ENCODE measurements at regions not wholly inside any gene's neighbourhood (a gene's known extent, or its start where the extent isn't known, plus 50 kb on each side); places are given as distances from the start of the nearest gene placed in this dataset.
A peak's percentile ranks its signal among the peaks of the same experiment; 100 is the strongest.

GRCh38 chr6:145115638-145116037, 619.7 kb downstream of the EPM2A start:
- H3K4me3 Mint-ChIP-seq = no peak overlapping the region
- H3K27ac Mint-ChIP-seq = no peak overlapping the region
- DNase-seq = no peak
- H3K27me3 Mint-ChIP-seq = peaks cover 0 to 5% of the 10 kb centered on the region in 2 donors
- no peaks in the 10 kb centered on the region for H3K9me3 Mint-ChIP-seq
- ATAC-seq (replicated peaks) = no peak
- H3K36me3 Mint-ChIP-seq = no peaks in the 10 kb centered on the region
- H3K4me1 Mint-ChIP-seq = no peaks in the 10 kb centered on the region

GRCh38 chr6:145116591-145117178, 618.6 kb downstream of the EPM2A start:
- Mint-ChIP-seq H3K27me3 (peaks cover 0 to 5% of the 10 kb centered on the region in 2 donors), H3K4me1 (no peaks in the 10 kb centered on the region), H3K27ac (no peak overlapping the region), H3K9me3 (no peaks in the 10 kb centered on the region), H3K36me3 (no peaks in the 10 kb centered on the region), H3K4me3 (no peak overlapping the region)
- DNase-seq (no peak), ATAC-seq (replicated peaks) (no peak)

GRCh38 chr6:145118224-145118623, 617.1 kb downstream of the EPM2A start:
- H3K4me3 Mint-ChIP-seq = no peak overlapping the region
- peaks cover 0 to 1% of the 10 kb centered on the region in 2 donors for H3K9me3 Mint-ChIP-seq
- ATAC-seq (replicated peaks) = no peak
- DNase-seq = no peak
- no peaks in the 10 kb centered on the region for H3K36me3 Mint-ChIP-seq
- no peak overlapping the region for H3K27ac Mint-ChIP-seq
- H3K4me1 Mint-ChIP-seq = no peaks in the 10 kb centered on the region
- no peaks in the 10 kb centered on the region for H3K27me3 Mint-ChIP-seq

GRCh38 chr6:145119081-145119480, 616.2 kb downstream of the EPM2A start:
- Mint-ChIP-seq H3K27ac (no peak overlapping the region), H3K36me3 (no peaks in the 10 kb centered on the region), H3K4me3 (no peak overlapping the region), H3K27me3 (peaks cover 0 to 4% of the 10 kb centered on the region in 2 donors), H3K9me3 (peaks cover 0 to 1% of the 10 kb centered on the region in 2 donors), H3K4me1 (no peaks in the 10 kb centered on the region)
- DNase-seq (no peak), ATAC-seq (replicated peaks) (no peak)

GRCh38 chr6:145132709-145133108, 602.6 kb downstream of the EPM2A start:
- DNase-seq = no peak
- Mint-ChIP-seq H3K27ac (no peak overlapping the region), H3K4me3 (no peak overlapping the region), H3K36me3 (no peaks in the 10 kb centered on the region), H3K4me1 (no peaks in the 10 kb centered on the region), H3K9me3 (peaks cover 0 to 1% of the 10 kb centered on the region in 2 donors), H3K27me3 (peaks cover 5 to 6% of the 10 kb centered on the region in 2 donors)
- ATAC-seq (replicated peaks) = no peak

GRCh38 chr6:145135702-145136101, 599.6 kb downstream of the EPM2A start:
- Mint-ChIP-seq H3K4me3 (no peak overlapping the region), H3K9me3 (peaks cover 0 to 1% of the 10 kb centered on the region in 2 donors), H3K27ac (no peak overlapping the region), H3K27me3 (peaks cover 5 to 6% of the 10 kb centered on the region in 2 donors), H3K4me1 (no peaks in the 10 kb centered on the region), H3K36me3 (no peaks in the 10 kb centered on the region)
- ATAC-seq (replicated peaks) (no peak), DNase-seq (no peak)

GRCh38 chr6:145137425-145137824, 597.9 kb downstream of the EPM2A start:
- no peak overlapping the region for H3K27ac Mint-ChIP-seq
- peaks cover 5 to 6% of the 10 kb centered on the region in 2 donors for H3K27me3 Mint-ChIP-seq
- H3K4me3 Mint-ChIP-seq = no peak overlapping the region
- H3K4me1 Mint-ChIP-seq = no peaks in the 10 kb centered on the region
- peaks cover 0 to 1% of the 10 kb centered on the region in 2 donors for H3K9me3 Mint-ChIP-seq
- H3K36me3 Mint-ChIP-seq = no peaks in the 10 kb centered on the region
- DNase-seq (no peak), ATAC-seq (replicated peaks) (no peak)

GRCh38 chr6:145138469-145139139, 596.7 kb downstream of the EPM2A start:
- Mint-ChIP-seq H3K27ac (no peak overlapping the region), H3K36me3 (no peaks in the 10 kb centered on the region), H3K9me3 (no peaks in the 10 kb centered on the region), H3K4me3 (no peak overlapping the region), H3K27me3 (peaks cover 5 to 6% of the 10 kb centered on the region in 2 donors), H3K4me1 (no peaks in the 10 kb centered on the region)
- ATAC-seq (replicated peaks) (no peak), DNase-seq (no peak)

GRCh38 chr6:145139140-145139850, 596.0 kb downstream of the EPM2A start:
- H3K27me3 Mint-ChIP-seq = peaks cover 5 to 6% of the 10 kb centered on the region in 2 donors
- H3K4me1 Mint-ChIP-seq = no peaks in the 10 kb centered on the region
- no peak overlapping the region for H3K4me3 Mint-ChIP-seq
- H3K36me3 Mint-ChIP-seq = no peaks in the 10 kb centered on the region
- H3K27ac Mint-ChIP-seq = no peak overlapping the region
- no peak for DNase-seq
- ATAC-seq (replicated peaks) = no peak
- H3K9me3 Mint-ChIP-seq = no peaks in the 10 kb centered on the region

- peaks cover 5 to 6% of the 10 kb centered on the region in 2 donors for H3K27me3 Mint-ChIP-seq
- no peak overlapping the region for H3K27ac Mint-ChIP-seq
- no peaks in the 10 kb centered on the region for H3K9me3 Mint-ChIP-seq
Observed at GRCh38 chr6:145139895-145140294, 595.4 kb downstream of the EPM2A start.

GRCh38 chr6:145141572-145141971, 593.7 kb downstream of the EPM2A start:
- H3K4me1 Mint-ChIP-seq = no peaks in the 10 kb centered on the region
- no peak overlapping the region for H3K4me3 Mint-ChIP-seq
- H3K27ac Mint-ChIP-seq = no peak overlapping the region
- no peak for DNase-seq
- no peaks in the 10 kb centered on the region for H3K36me3 Mint-ChIP-seq
- no peaks in the 10 kb centered on the region for H3K9me3 Mint-ChIP-seq
- ATAC-seq (replicated peaks) = no peak
- no peaks in the 10 kb centered on the region for H3K27me3 Mint-ChIP-seq

More at GRCh38 chr6:145139895-145140294, 595.4 kb downstream of the EPM2A start:
- no peak for DNase-seq
- no peak for ATAC-seq (replicated peaks)
- no peak overlapping the region for H3K4me3 Mint-ChIP-seq
- no peaks in the 10 kb centered on the region for H3K4me1 Mint-ChIP-seq
- no peaks in the 10 kb centered on the region for H3K36me3 Mint-ChIP-seq

- H3K27ac Mint-ChIP-seq = no peak overlapping the region
- H3K27me3 Mint-ChIP-seq = no peaks in the 10 kb centered on the region
- H3K9me3 Mint-ChIP-seq = no peaks in the 10 kb centered on the region
- H3K36me3 Mint-ChIP-seq = no peaks in the 10 kb centered on the region
- no peaks in the 10 kb centered on the region for H3K4me1 Mint-ChIP-seq
- DNase-seq (no peak), ATAC-seq (replicated peaks) (no peak)
- no peak overlapping the region for H3K4me3 Mint-ChIP-seq
Observed at GRCh38 chr6:145142958-145143357, 592.4 kb downstream of the EPM2A start.

- Mint-ChIP-seq H3K4me1 (no peaks in the 10 kb centered on the region), H3K9me3 (no peaks in the 10 kb centered on the region), H3K4me3 (no peak overlapping the region), H3K36me3 (no peaks in the 10 kb centered on the region), H3K27ac (no peak overlapping the region), H3K27me3 (no peaks in the 10 kb centered on the region)
- no peak for DNase-seq
- no peak for ATAC-seq (replicated peaks)
Observed at GRCh38 chr6:145143379-145143778, 591.9 kb downstream of the EPM2A start.

- no peak overlapping the region for H3K4me3 Mint-ChIP-seq
- H3K27ac Mint-ChIP-seq = no peak overlapping the region
- no peaks in the 10 kb centered on the region for H3K36me3 Mint-ChIP-seq
- DNase-seq (no peak), ATAC-seq (replicated peaks) (peak; percentile 22 to 28)
- H3K4me1 Mint-ChIP-seq = no peaks in the 10 kb centered on the region
- peaks cover 0 to 5% of the 10 kb centered on the region in 2 donors for H3K27me3 Mint-ChIP-seq
- H3K9me3 Mint-ChIP-seq = no peaks in the 10 kb centered on the region
Observed at GRCh38 chr6:145147559-145147958, 587.8 kb downstream of the EPM2A start.
